HuH-7 (cell line): ENCODE measurements at regions not wholly inside any gene's neighbourhood (a gene's known extent, or its start where the extent isn't known, plus 50 kb on each side); places are given as distances from the start of the nearest gene placed in this dataset.
"Not testable (repeated sequence)": the region's sequence is repeated elsewhere in the genome, so short reads cannot be mapped to it uniquely, and the experiment has no call there.

Experiments used
- DNase-seq: peaks from one replicate; pipeline ENCODE4 v3.0.0; 2011; ENCODE audit warnings: low spot score

DNA sequence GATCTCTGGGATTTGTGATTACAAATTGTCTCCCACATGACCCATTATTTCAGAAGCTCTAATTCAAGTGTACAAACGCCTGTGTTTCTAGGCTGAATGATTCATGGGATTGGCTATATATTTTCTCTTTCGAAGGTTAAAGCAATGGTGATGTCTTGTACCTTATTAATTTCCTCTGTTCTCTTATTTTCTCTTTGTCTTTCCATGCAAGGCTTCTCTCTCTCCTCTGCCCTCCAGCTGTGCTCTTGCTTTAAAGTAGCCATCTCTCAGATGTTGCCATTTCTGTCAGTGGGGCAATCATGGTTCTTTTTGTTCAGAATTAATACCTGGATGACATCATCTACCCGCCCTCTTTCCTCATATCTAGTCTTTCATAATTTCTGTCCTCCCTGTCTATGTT lies 184.3 kb upstream of the ATP10B start:
- no peak for DNase-seq

DNA sequence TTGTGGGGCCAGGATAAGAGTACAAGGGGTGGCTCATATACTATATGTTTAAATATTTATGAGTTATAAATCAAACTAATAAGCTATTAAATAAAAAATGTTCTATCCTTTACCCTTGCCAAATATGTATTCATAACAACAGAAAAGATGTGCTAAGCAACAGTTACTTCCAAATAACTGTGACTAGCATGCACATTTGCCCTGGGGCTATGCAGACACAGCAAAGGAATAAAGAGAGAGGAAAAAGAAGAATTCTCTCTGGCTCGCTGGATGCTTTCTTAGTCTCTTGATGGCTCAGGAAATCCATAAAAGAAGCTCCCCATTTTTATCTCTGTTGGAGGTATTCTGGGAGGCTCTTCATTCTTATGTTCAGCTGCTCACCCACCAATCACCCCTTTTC lies 182.4 kb upstream of the ATP10B start:
- DNase-seq = no peak

DNA sequence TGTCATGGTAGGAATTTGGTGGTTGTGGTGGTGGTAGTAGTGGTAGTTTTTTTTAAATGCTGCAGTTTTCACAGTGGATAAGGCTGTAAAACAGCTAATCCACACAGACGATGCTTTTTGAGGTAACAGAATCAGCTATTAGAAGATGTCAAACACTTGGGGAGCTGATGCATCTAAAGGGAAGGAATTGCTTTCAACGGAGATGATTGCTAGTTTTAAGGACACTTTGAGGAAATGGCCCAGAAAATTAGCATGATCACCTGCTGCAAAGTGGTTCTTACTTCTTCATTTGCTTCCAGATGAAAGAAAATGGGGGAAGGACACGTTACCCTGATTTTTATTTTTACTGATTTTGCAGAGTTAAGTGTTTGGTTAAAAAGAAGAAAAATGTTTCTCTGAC lies 178.2 kb upstream of the ATP10B start:
- DNase-seq = no peak

DNA sequence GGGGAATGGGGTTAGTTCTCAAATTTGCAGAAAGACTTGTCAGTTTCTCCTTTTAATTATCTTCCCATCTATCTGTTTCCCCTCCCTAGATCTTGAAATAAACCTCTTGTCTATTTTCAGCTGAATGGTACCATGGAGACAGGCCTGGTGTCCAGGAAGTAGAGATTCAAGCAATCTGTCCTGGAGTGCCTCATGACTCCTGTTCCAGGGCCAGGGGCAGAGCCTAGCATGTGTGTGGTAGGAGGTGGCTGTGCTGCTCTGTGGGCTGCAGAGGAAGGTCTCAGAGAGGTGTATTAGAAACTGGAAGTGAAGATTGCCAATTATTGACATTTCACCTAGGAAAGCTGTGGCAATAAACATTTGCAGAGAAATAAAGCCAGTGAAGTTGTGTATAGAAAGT lies 175.8 kb upstream of the ATP10B start:
- no peak for DNase-seq

DNA sequence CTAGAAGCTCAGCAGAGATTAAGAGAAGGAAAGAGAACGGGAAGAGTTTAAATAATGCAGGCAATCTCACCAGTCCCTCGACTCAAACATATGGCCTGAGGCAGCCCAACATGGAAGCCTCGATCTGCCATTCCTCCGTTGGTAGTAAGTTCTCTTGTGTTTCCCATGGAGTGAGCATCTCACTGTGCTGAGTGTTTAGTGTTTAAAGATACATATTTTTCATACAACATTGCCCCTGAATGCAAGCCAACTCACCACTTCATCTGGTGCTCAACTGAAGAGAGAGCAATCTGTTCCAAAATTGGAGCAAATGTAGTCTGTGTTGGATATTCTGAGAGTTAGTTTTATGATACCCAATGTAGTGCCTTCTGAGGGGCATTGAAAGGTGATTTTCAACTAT lies 171.5 kb upstream of the ATP10B start:
- no peak for DNase-seq

DNA sequence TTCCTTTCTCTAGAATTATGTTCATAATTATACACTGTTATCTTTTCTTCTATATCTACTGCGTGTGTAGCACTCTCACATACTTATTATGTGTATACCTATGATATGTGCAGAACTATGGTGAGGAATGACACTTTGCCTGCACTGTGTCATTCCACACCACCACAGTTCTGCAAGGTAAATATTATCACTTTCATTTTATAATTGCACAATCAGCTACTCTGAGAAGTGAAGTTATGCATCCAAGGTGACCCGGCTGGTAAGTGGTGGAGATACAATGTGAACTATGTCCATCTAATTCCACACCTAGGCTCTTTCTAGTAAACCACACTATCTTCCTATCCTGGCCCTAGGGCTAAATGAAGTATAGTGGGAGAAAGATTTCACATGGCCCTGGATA lies 170.1 kb upstream of the ATP10B start:
- no peak for DNase-seq

DNA sequence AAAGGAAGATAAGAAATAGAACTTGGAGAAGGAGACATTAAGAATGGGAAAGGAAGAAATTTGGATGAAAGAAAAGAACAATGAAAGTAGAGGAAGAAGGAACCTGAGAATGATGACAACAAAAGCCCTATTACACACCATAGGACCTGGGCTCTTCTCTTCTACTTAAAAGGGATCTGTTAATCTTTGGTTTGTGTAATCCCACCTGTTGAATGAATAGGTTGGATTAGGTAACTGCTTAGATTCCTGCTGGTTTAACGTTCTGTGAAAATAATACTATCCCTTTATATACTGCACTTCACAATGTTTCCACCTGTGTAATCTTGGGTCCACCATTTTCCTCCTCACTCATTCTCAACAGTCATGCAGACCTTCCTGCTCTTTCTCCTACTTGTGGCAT lies 157.8 kb upstream of the ATP10B start:
- no peak for DNase-seq

DNA sequence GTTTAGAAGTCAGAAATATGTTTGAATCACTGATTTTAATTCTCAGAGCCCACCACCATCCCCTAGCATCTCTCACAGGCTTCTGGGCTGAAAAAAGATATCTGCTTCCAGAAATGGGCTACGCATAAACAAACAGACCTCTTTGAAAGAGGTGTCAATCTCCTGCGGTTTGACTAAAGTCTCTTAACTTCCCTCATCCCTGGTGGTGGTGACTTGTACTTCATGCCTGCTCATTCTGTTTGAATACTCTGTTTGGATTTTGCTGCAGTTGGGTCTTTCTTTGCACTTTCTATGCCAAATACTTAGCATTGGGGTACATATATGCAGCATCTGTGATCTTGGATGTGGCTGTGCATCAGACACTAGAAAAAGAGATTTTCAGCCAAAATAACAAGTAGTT lies 157.2 kb upstream of the ATP10B start:
- DNase-seq = peak; percentile 31

DNA sequence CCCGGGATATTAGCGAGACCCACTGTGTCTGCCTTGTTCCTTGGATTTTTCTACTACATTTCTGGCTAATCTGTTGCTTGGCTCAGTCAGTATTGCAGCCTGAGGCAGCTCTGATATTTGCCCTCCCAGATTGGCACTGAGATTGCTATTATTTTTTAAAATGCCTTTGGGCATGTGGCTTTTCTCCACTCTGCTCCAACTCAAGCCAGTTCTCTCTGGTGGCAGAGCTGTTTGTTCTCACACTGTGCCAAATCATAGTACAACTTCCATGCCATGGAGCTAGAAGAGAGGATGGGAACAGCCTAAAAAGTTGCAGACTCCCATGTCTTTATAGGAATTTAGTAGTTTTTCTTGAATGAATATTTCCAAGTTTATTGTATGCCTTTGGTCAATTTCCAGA lies 155.9 kb upstream of the ATP10B start:
- DNase-seq = no peak

DNA sequence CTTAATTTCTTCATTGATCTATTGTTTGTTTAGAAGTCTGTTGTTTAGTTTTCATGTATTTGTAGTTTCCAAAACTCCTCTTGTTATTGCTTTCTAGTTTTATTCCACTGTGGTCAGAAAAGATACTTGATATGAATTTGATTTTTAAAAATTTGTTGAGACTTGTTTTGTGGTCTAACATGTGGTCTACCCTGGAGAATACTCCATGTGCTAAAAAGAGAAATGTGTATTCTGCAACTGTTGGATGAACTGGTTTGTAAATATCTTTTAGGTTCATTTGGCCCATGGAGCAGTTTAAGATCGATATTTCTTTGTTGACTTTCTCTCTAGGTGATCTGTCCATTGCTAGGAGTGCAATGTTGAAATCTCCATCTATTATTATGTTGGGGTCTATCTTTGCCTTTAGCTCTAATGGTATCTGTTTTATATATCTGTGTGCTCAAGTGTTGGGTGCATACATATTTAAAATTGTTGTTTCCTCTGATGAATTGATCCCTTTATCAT lies 150.6 kb upstream of the ATP10B start:
- peak; percentile 32 for DNase-seq

DNA sequence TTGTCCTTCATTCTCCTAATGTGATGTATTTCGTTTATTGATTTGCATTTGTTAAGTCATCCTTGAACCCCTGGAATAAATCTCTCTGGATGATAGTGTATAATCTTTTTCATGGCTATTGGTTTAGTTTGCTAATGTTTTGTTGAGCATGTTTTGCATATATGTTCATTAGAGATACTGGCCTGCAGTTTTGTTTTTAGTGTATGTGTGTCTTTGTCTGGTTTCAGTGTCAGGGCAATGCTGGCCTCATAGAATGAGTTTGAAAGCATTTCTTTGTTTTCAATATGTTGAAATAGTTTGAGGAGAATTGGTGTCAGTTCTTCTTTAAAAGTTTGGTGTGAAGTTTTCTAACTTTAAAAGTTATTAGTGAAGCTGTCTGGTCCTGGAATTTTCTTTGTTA lies 149.6 kb upstream of the ATP10B start:
- DNase-seq = no peak

DNA sequence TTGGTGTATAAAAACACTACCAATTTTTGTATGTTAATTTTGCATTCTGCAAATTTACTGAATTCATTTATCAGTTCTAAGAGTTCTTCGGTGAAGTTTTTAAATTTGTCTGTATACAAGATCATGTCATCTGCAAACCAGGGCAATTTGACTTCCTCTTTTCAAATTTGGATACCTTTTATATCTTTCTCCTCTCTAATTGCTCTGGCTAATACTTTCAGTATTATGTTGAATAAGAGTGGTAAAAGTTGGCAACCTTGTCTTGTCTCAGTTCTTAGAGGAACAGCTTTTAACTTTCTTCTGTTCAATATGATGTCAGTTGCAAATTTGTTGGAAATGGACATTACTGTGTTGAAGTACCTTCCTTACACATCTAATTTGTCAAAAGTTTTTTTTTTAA lies 149.1 kb upstream of the ATP10B start:
- DNase-seq = not testable (repeated sequence)

DNA sequence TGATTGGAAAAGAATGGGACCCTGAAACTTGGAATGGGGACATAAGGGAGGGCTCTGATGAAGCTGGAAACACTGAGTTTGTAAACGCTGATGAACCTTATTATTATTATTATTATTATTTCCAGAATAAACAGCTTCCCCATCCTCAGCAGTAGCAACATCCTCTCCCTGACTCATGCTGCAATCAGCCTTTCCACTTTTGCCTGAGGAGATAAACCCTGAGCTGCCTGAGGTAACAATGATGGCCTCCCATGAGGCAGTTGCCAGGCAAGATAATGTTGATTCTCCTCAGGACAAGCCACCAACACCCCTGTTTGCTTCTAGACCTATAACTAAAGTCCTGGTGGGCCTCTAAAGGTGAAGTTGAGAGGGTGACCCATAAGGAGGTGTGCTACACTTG lies 139.2 kb upstream of the ATP10B start:
- no peak for DNase-seq

DNA sequence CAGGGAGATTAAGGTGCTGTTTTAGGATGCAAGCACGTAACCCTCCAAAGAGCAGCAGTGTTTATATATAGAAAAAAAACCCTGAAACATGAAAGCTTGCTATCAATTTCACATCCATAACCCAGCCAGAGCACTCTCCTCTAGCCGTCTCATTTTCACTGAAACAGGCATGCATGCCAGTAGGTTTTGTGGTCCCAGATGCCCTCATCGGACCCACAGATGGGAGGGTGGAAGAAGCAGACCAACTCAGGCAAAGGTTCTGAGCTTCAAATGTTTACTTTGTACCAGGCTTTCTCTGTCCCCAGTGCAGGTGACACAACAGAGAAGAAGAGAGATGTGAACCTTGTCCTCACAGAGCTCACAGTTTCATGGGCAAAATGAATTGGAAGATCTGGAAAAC lies 127.4 kb upstream of the ATP10B start:
- DNase-seq = no peak

DNA sequence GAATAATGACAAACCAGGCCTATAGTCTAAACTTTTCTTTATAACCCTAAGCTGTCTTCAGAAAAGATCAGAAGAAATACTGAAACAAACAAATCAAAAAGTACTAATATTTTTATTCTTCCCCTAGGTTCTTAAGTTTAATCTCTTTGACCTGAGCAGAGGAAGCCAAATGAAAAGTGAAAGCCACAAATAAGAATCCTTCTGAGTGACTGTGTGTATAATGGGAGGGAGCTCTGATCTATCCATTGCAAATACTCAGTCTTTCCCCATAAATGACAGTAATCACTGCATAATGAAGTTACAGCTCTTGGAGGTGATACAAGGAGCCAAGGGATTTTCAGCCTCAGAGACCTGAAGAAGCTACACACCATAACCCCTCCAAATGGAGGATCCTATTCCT lies 126.9 kb upstream of the ATP10B start:
- no peak for DNase-seq

DNA sequence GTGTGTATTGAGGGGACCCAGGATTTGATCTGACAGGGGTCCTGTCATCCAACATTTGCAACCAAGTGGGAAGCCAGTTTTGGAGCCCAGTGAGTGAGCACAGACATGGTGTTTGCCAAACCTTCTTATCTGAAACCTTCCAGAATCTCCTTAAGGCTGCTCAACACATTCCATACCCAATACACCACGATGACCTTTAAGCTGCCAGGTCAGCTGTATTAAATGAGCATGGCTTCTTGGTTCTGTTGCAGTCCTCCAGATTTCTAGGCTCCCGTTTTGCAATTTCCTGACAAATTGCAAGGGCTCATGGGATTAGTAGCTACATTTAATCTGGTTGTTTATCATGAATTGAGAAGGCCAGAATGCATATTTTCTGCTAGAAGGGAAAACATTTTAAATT lies 124.2 kb upstream of the ATP10B start:
- no peak for DNase-seq

DNA sequence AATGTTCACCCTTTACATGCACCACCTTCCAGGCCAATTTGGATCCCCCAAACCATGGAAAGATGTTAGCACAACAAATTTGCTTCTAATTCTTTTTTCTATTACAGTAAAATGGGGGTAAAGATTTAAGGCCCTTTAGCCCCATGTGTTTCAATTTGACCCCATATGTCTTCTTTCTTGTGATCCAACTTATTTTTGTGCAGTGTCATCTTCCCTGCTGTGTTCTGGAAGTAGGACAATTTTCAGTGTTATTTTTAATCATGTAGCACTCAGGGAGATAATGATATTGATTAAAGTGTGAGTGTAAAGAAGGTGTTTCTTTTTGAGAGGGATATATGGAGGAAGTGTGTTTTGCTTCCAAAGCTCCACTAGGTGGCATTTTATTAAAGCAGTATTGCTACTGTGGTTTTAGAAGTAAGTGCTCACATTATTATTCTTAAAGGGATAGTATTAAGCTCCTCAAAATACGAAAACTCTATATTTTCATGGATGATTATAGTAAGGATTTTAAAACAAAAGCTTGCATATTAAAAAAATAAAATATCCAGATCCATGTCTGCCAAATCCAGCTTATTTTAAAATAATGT lies 118.7 kb upstream of the ATP10B start:
- DNase-seq = no peak

DNA sequence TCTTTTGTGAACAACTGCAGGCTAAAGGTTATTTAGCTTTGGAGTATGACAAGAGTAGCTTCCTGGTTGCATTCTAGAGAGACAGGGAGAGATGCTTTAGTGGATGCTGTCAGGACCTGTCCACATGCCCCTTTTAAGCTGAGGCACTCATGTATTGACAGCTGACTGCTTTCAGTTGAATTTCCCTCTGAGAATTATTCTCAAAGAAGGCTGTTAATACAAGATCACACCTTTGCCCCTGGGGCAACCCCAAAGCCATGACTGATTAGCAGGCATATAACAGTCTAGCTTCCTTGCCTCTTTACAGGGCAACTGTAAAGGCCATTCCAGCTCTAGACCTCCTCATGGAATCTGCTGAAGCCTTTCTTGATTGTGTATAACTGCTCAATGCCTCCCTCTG lies 117.6 kb upstream of the ATP10B start:
- no peak for DNase-seq

DNA sequence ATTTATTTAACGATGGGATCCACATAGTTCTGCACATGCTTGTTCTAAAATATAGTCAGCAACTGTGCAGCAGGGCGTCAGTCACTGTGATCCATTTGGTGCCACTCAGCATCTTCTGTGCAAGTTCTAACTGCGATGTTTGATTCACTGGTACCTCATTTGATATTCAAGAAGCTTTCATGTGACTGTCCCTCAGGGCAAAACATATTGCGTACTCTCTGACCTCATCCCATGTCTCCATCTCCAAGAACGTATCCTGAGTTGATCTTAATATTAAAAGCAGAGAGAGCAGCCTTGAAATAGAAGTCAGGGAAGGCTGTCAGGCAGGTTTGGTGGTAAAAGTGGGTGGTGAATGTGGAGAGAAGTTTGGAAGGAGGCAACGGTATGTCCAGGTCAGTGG lies 116.5 kb upstream of the ATP10B start:
- no peak for DNase-seq

DNA sequence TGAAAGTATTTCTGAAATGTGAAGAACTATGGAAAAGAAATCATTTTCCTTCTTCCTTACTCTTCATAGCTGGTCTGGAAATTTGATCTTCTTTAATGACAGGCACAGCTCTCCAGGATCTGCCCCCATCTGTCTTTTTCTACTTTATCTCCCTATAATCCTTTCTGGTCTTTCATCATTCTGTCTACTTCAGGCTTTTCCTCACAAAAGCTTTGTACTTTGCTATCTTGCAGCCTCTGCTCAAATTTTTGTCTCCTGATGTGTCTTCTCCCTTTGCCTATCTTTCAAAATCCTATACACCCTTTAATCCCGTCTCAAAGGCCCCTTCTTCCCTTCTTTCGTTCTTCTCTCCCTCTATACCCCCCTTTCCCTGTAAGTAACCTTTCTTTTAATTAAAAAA lies 114.9 kb upstream of the ATP10B start:
- no peak for DNase-seq

DNA sequence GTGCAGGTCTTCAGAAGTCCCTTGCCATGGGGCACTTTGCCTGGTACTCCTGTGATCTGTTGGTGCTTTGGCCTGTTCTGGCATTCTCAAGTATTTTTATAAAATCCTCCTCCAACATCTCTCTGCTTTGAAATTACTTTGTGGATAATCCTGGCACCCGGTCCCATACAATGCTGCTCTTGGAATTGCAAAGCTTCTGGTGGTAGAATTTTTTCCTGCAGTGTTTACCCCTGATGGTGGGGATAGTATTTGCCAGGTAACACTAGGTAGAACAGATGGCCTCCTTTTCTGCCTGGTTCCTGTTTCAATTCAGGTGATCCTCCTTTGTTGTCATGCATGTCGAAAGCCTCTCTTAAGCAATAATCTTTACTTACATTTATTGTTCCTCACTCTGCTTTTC lies 109.8 kb upstream of the ATP10B start:
- no peak for DNase-seq

DNA sequence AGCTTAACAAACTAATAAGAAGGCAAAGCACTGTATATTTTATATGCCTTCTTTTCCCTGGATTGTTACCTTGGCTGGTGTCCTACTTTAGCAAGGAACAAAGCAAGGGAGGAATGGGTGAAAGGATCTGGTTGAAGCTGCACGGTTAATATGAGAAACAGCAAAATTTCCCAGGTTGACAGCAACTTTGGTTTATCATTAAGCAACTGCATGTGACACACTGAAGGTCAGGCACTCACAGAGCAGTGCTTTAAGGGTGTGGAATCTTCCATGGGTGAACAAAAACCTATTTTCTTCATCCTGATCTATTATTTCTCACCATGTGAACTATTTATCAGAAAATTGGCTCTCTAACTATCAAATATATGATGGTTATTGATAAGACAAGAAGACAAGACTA lies 109.0 kb upstream of the ATP10B start:
- DNase-seq = no peak

DNA sequence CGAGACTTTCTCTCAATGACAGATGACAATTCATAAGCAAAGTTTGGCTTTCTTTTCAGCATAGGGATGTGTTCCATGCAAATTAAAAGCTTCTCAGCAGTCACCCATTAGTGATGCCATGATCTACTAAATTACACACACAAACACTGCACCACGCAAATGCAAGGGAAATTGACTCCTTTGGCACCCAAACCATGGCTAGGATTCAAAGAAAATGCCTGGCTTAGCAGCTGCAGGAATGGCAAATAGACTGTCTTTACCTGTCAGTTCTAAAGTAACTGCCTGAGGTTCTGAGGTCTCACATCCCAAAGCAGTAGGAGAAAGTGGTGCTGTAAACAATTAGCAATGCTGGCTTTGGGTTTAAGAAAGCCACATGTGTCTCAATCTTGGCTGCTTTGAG lies 108.6 kb upstream of the ATP10B start:
- no peak for DNase-seq

DNA sequence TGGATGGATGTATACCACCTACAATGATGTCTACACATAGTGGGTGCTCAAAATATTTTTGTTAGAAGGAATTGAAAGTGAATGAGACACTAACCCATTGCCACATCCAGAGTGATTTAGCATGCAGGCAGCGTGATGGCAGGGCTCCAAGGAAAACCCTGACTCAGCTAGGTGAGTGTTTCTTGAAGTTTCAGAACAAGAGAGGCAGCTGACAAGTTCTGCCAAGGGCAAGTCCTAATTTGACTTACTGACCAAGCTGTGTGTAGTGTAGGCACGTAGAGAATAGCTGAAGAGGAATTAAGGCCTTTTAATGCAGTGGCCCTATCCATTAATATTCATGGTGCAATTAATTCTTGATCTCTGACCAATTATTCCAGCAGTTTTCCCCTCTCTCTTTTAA lies 107.8 kb upstream of the ATP10B start:
- DNase-seq = no peak

DNA sequence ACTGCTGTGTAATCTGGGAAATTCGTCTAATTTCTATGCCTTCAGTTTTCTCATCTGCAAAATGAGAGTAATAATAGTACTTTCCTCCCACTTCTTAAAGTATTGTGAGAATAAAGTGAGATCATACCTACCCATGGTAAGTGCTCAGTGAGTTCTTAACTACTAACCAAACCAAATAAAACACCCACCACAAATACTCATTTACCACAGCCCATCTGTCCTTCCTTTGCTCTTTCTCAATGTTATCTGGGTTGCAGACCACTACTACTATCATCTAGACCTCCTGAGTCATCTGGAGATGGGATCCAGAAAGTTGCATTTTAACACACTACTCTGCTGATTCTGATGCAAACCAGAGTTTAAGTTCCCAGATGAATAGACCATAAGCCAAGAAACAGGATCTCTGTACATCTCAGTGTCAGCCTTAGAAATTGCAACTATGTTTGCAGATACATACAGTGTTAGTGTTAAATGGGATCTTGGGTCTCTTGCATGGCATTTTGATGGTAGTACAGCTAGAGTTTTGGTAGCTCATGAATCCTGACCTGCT lies 105.4 kb upstream of the ATP10B start:
- DNase-seq = no peak
